H1 (cell line): ENCODE measurements at regions not wholly inside any gene's neighbourhood (a gene's known extent, or its start where the extent isn't known, plus 50 kb on each side); places are given as distances from the start of the nearest gene placed in this dataset.

Source experiments
- CTCF ChIA-PET: fragments of 300-600 bp; sonication (Branson Sonifier 250); formaldehyde crosslinking; loops from one replicate; lab custom pipeline; 2021; ENCODE audit not compliant: partially characterized antibody; lab: Charles Lee
- POLR2A ChIA-PET: fragments of 300-600 bp; sonication (Branson Sonifier 250); formaldehyde crosslinking; loops from one replicate; lab custom pipeline; 2021; ENCODE audit warnings: inconsistent platforms; ENCODE audit not compliant: partially characterized antibody; lab: Charles Lee
- DNase-seq, 2 experiments: peaks; one replicate each; pipeline versions ENCODE4 v3.0.0 to v3.0.0-alpha.2; 2010 to 2022; ENCODE audit warnings: low spot score in 2 of 2, low read depth in 1 of 2, mixed read lengths in 1 of 2
- FAIRE-seq: peaks from 2 replicates; lab custom pipeline; 2011; peaks lifted over from hg19 to GRCh38; lab: Jason Lieb, UNC
- H2AFZ ChIP-seq: 2 replicates; pipeline ENCODE4 v1.8.1; 2012; ENCODE audit warnings: low read length, inconsistent platforms
- H2AK5ac ChIP-seq: 2 replicates; pipeline ENCODE4 v1.6.1; 2013; ENCODE audit warnings: low read depth, low read length
- H2BK120ac ChIP-seq: replicated peaks from 2 replicates; pipeline ENCODE3; 2013; ENCODE audit warnings: low read depth, low read length, inconsistent platforms
- H2BK12ac ChIP-seq: 2 replicates; pipeline ENCODE4 v1.6.1; 2013; ENCODE audit warnings: low read depth, low read length
- H2BK15ac ChIP-seq: 2 replicates; pipeline ENCODE4 v1.6.1; 2013; ENCODE audit warnings: low read length
- H2BK20ac ChIP-seq: 2 replicates; pipeline ENCODE4 v1.6.1; 2013; ENCODE audit warnings: low read length
- H2BK5ac ChIP-seq: 2 replicates; pipeline ENCODE4 v1.6.1; 2013; ENCODE audit warnings: low read depth, low read length
- H3K14ac ChIP-seq: 2 replicates; pipeline ENCODE4 v1.6.1; 2013; ENCODE audit warnings: inconsistent platforms; ENCODE audit not compliant: insufficient read length
- H3K18ac ChIP-seq: 2 replicates; pipeline ENCODE4 v1.6.1; 2013; ENCODE audit warnings: low read length; ENCODE audit errors: extremely low read depth
- H3K23ac ChIP-seq: 2 replicates; pipeline ENCODE4 v1.6.1; 2013; ENCODE audit warnings: inconsistent platforms; ENCODE audit not compliant: insufficient read length
- H3K23me2 ChIP-seq: 2 replicates; pipeline ENCODE4 v1.6.1; 2013; ENCODE audit warnings: low read depth, low read length
- H3K27ac ChIP-seq: 2 replicates; pipeline ENCODE4 v1.6.1; 2011; ENCODE audit warnings: low read depth, low read length, inconsistent platforms
- H3K27me3 ChIP-seq, 4 experiments: replicated peaks in 1 of 4; 1 replicate in 1 of 4; 2 replicates in 3 of 4; pipeline versions ENCODE4 v1.6.1 to v1.8.1; 2011 to 2013; ENCODE audit warnings: low read length in 3 of 4, mild to moderate bottlenecking in 3 of 4, inconsistent platforms in 2 of 4, mixed read lengths in 2 of 4, moderate library complexity in 1 of 4; ENCODE audit not compliant: control insufficient read depth in 3 of 4, insufficient read depth in 3 of 4; ENCODE audit errors: extremely low read depth in 1 of 4
- H3K36me3 ChIP-seq, 4 experiments: 2 replicates each; pipeline versions ENCODE4 v1.6.1 to v1.8.1; 2011 to 2013; ENCODE audit warnings: mild to moderate bottlenecking in 4 of 4, low read length in 3 of 4, moderate library complexity in 2 of 4, control low read depth in 1 of 4, inconsistent platforms in 1 of 4; ENCODE audit not compliant: insufficient read depth in 4 of 4, control insufficient read depth in 2 of 4
- H3K4ac ChIP-seq: replicated peaks from 2 replicates; pipeline ENCODE3; 2013; ENCODE audit warnings: low read length, low read depth, mixed read lengths, inconsistent platforms; ENCODE audit not compliant: insufficient read length
- H3K4me1 ChIP-seq, 4 experiments: replicated peaks in 1 of 4; 1 replicate in 1 of 4; 2 replicates in 3 of 4; pipeline versions ENCODE4 v1.6.1 to v1.8.1; 2011 to 2013; ENCODE audit warnings: low read length in 3 of 4, inconsistent platforms in 2 of 4, mixed read lengths in 1 of 4; ENCODE audit not compliant: insufficient read depth in 4 of 4, control insufficient read depth in 3 of 4
- H3K4me2 ChIP-seq, 2 experiments: 2 replicates each; pipeline versions ENCODE4 v1.6.1 to v1.8.1; 2011 to 2013; ENCODE audit warnings: low read depth in 2 of 2, low read length in 2 of 2, control low read depth in 1 of 2, inconsistent platforms in 1 of 2, mild to moderate bottlenecking in 1 of 2; ENCODE audit not compliant: insufficient read depth in 1 of 2
- H3K4me3 ChIP-seq, 4 experiments: fragments of 200-600, 300-600 bp in 1 of 4; sonication (generic), shearing (Covaris generic), sonication (Bioruptor Twin) in 1 of 4; 2 replicates each; pipeline versions ENCODE4 v1.5.1 to v1.8.1; 2011 to 2016; ENCODE audit warnings: low read length in 4 of 4, low read depth in 3 of 4, control low read depth in 2 of 4, inconsistent platforms in 2 of 4, mild to moderate bottlenecking in 2 of 4, mixed read lengths in 1 of 4, moderate library complexity in 1 of 4; ENCODE audit not compliant: insufficient read depth in 2 of 4; ENCODE audit errors: extremely low read depth in 1 of 4
- H3K56ac ChIP-seq: replicated peaks from 2 replicates; pipeline ENCODE3; 2013; ENCODE audit warnings: low read depth, mild to moderate bottlenecking, mixed read lengths, low read length, inconsistent platforms; ENCODE audit not compliant: insufficient read length
- H3K79me1 ChIP-seq: 2 replicates; pipeline ENCODE4 v1.6.1; 2013; ENCODE audit warnings: low read depth, low read length, control low read depth
- H3K79me2 ChIP-seq, 2 experiments: 2 replicates each; pipeline versions ENCODE4 v1.6.1 to v1.8.1; 2012 to 2013; ENCODE audit warnings: low read length in 2 of 2, mild to moderate bottlenecking in 2 of 2, inconsistent platforms in 1 of 2; ENCODE audit not compliant: insufficient read depth in 2 of 2, control insufficient read depth in 1 of 2
- H3K9ac ChIP-seq, 4 experiments: replicated peaks in 1 of 4; 1 replicate in 1 of 4; 2 replicates in 3 of 4; pipeline versions ENCODE4 v1.6.1 to v1.8.1; 2011 to 2013; ENCODE audit warnings: low read depth in 3 of 4, low read length in 3 of 4, control low read depth in 2 of 4, mild to moderate bottlenecking in 2 of 4, moderate library complexity in 2 of 4, inconsistent platforms in 1 of 4; ENCODE audit errors: extremely low read depth in 1 of 4
- H3K9me3 ChIP-seq, 2 experiments: 2 replicates each; pipeline versions ENCODE4 v1.6.1 to v1.8.1; 2012 to 2013; ENCODE audit warnings: mild to moderate bottlenecking in 2 of 2, moderate library complexity in 2 of 2, control low read depth in 1 of 2, inconsistent platforms in 1 of 2, low read depth in 1 of 2, low read length in 1 of 2, mixed read lengths in 1 of 2; ENCODE audit not compliant: insufficient read depth in 2 of 2
- H4K20me1 ChIP-seq, 2 experiments: replicated peaks in 1 of 2; 2 replicates each; pipeline versions ENCODE3 to v1.8.1; 2011 to 2013; ENCODE audit warnings: inconsistent platforms in 2 of 2, low read length in 2 of 2, mild to moderate bottlenecking in 1 of 2; ENCODE audit not compliant: insufficient read depth in 2 of 2, control insufficient read depth in 1 of 2
- H4K5ac ChIP-seq: 2 replicates; pipeline ENCODE4 v1.6.1; 2013; ENCODE audit warnings: low read length, low read depth, mixed read lengths, inconsistent platforms; ENCODE audit not compliant: insufficient read length
- H4K8ac ChIP-seq: 2 replicates; pipeline ENCODE4 v1.8.0; 2013; ENCODE audit warnings: mild to moderate bottlenecking, moderate library complexity, low read length, inconsistent platforms; ENCODE audit not compliant: insufficient read depth; ENCODE audit errors: extremely low read depth
- H4K91ac ChIP-seq: replicated peaks from 2 replicates; pipeline ENCODE3; 2013; ENCODE audit warnings: low read length, mixed read lengths, inconsistent platforms; ENCODE audit not compliant: insufficient read length
- CTCF ChIP-seq, 3 experiments: IDR thresholded peaks; 1 replicate in 2 of 3; 2 replicates in 1 of 3; pipeline versions ENCODE4 v1.5.1 to v1.6.1; 2011; ENCODE audit warnings: low read length in 3 of 3, mild to moderate bottlenecking in 3 of 3, inconsistent platforms in 2 of 3, low read depth in 1 of 3, moderate library complexity in 1 of 3; ENCODE audit not compliant: insufficient read depth in 1 of 3; ENCODE audit errors: control extremely low read depth in 1 of 3
- EP300 ChIP-seq, 2 experiments: IDR thresholded peaks; 1 replicate in 1 of 2; 2 replicates in 1 of 2; pipeline ENCODE4 v1.6.1; 2011 to 2012; ENCODE audit warnings: low read depth in 2 of 2, low read length in 2 of 2, mild to moderate bottlenecking in 2 of 2, borderline replicate concordance in 1 of 2, inconsistent platforms in 1 of 2, moderate library complexity in 1 of 2
- JUND ChIP-seq: IDR thresholded peaks from 2 replicates; pipeline ENCODE4 v1.6.1; 2011; ENCODE audit warnings: mild to moderate bottlenecking, improper control_type of control experiment, low read length
- KDM1A ChIP-seq: fragments of 200-600, 300-600 bp; sonication (generic); IDR thresholded peaks from 2 replicates; pipeline ENCODE4 v1.7.1; 2016; ENCODE audit warnings: mild to moderate bottlenecking, low read length, borderline replicate concordance
- NANOG ChIP-seq: IDR thresholded peaks from 2 replicates; pipeline ENCODE4 v1.6.1; 2011; ENCODE audit warnings: low read length, low read depth, mild to moderate bottlenecking, inconsistent platforms; ENCODE audit not compliant: insufficient read depth, poor library complexity, severe bottlenecking
- RAD21 ChIP-seq, 2 experiments: IDR thresholded peaks in 1 of 2; conservative IDR thresholded peaks in 1 of 2; 2 replicates each; pipeline ENCODE4 v1.6.1; 2011; ENCODE audit warnings: low read depth in 2 of 2, low read length in 2 of 2, improper control_type of control experiment in 1 of 2, inconsistent platforms in 1 of 2, mild to moderate bottlenecking in 1 of 2, moderate library complexity in 1 of 2
- SP4 ChIP-seq: IDR thresholded peaks from 2 replicates; pipeline ENCODE4 v1.6.1; 2012; ENCODE audit warnings: low read length, inconsistent platforms
- WGBS, 2 experiments: shearing (Covaris generic) in 1 of 2; methylation state at CpG; one replicate each; pipeline versions ENCODE4 v1.1.6 to v1.1.7; 2013 to 2015; ENCODE audit warnings: low lambda C conversion rate in 2 of 2, mixed read lengths in 2 of 2, inconsistent platforms in 1 of 2, low coverage in 1 of 2, missing lambda C conversion rate in 1 of 2; ENCODE audit not compliant: insufficient replicate concordance in 2 of 2, insufficient coverage in 1 of 2, insufficient read length in 1 of 2; ENCODE audit errors: extremely low coverage in 1 of 2, missing lambda C conversion rate in 1 of 2; 5-methylcytosine and 5-hydroxymethylcytosine counted together
- TF ChIP-seq, protein P1 (sequence below): IDR thresholded peaks from 2 replicates; pipeline ENCODE4 v1.6.1; 2011; ENCODE audit warnings: low read depth, mild to moderate bottlenecking, low read length; ENCODE audit not compliant: insufficient read depth

GRCh38 chr4:140281828-140282552, 91.5 kb upstream of the SCOC start:
- Histone ChIP-seq H4K8ac (no peak overlapping the region), H4K91ac (no peak overlapping the region), H3K4me3 (no peak overlapping the region), H3K27ac (no peak overlapping the region), H3K18ac (no peak overlapping the region), H2BK120ac (no peak overlapping the region), H3K14ac (no peak overlapping the region), H3K9ac (no peak overlapping the region), H2AK5ac (no peak overlapping the region), H3K27me3 (no peaks in the 10 kb centered on the region), H3K79me2 (no peaks in the 10 kb centered on the region), H3K4ac (no peak overlapping the region), H2AFZ (peak overlapping the region; percentile 35; the same call in 1 of the 2 replicates), H4K20me1 (peaks cover 0 to 2% of the 10 kb centered on the region in 2 experiments), H2BK15ac (no peak overlapping the region), H2BK12ac (no peak overlapping the region), H3K79me1 (no peaks in the 10 kb centered on the region), H3K36me3 (no peaks in the 10 kb centered on the region), H3K4me2 (no peak overlapping the region), H3K56ac (no peak overlapping the region), H2BK5ac (no peak overlapping the region), H3K23me2 (no peaks in the 10 kb centered on the region), H3K4me1 (peaks cover 0 to 3% (median 0%) of the 10 kb centered on the region in 4 experiments; a peak in 2 of 7 replicates), H2BK20ac (no peak overlapping the region), H3K9me3 (peaks cover 0 to 2% of the 10 kb centered on the region in 2 experiments; a peak in 2 of 4 replicates), H4K5ac (no peak overlapping the region), H3K23ac (no peak overlapping the region)
- ChIA-PET POLR2A (no interaction called here), CTCF (interaction anchor here (0.7 to 4.1 kb wide), 20 partner anchors 8 to 625 kb away, joined by 3 to 16 read pairs (median 3); no protein-coding TSS in a partner anchor)
- DNase-seq (no peak), FAIRE-seq (no peak)
- 84% methylated on average over 5 of the region's 5 CpGs; no CpG with 5 or more reads in 1 of the 2 experiments for WGBS, 2 experiments
- TF ChIP-seq SP4 (no peak), JUND (no peak), CTCF (IDR thresholded peaks at IDR 0.05; ENCODE audit: control extremely low read depth in 1 of 3, insufficient read depth in 1 of 3, low read depth in 1 of 3, low read length in 3 of 3) (peak in 1 of 3 experiments; percentile 31; a peak in 2 of 4 replicates), EP300 (IDR thresholded peaks at IDR 0.05; ENCODE audit: borderline replicate concordance in 1 of 2, low read depth in 2 of 2, low read length in 2 of 2) (no peak), RAD21 (IDR thresholded peaks at IDR 0.05 in 1 of 2, conservative IDR thresholded peaks at IDR 0.05 in 1 of 2; ENCODE audit: low read depth in 2 of 2, low read length in 2 of 2) (peak; percentile 22 to 33; a peak in 2 of 4 replicates), NANOG (no peak), KDM1A (no peak)
- TF ChIP-seq, protein P1, sequence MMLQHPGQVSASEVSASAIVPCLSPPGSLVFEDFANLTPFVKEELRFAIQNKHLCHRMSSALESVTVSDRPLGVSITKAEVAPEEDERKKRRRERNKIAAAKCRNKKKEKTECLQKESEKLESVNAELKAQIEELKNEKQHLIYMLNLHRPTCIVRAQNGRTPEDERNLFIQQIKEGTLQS, result no peak
